GM23338 (cell line): ENCODE measurements at regions not wholly inside any gene's neighbourhood (a gene's known extent, or its start where the extent isn't known, plus 50 kb on each side); places are given as distances from the start of the nearest gene placed in this dataset.

ENCODE experiments used
- ATAC-seq: fragments of 200-7000 bp; cut with Tn5 transposase; 3 replicates; pipeline ENCODE4 v1.9.1; 2020
- DNase-seq: peaks from one replicate; pipeline ENCODE4 v3.0.0-alpha.2; 2015; ENCODE audit warnings: low spot score
- H2AFZ ChIP-seq: fragments of 200-600 bp; sonication (generic); 2 replicates; pipeline ENCODE4 v1.8.0; 2016; ENCODE audit warnings: antibody characterized with exemption, mild to moderate bottlenecking, moderate library complexity
- H3F3A ChIP-seq: fragments of 200-600 bp; sonication (generic); replicated peaks from 2 replicates; pipeline ENCODE4 v1.8.0; 2017; ENCODE audit warnings: antibody characterized with exemption, mixed run types, low read depth
- H3K27ac ChIP-seq: fragments of 200-600 bp; sonication (generic); 2 replicates; pipeline ENCODE4 v1.6.1; 2016; ENCODE audit warnings: low read depth
- H3K27me3 ChIP-seq: fragments of 200-600 bp; sonication (generic); 2 replicates; pipeline ENCODE4 v1.8.0; 2016; ENCODE audit warnings: mild to moderate bottlenecking, mixed run types, moderate library complexity; ENCODE audit not compliant: insufficient read depth
- H3K36me3 ChIP-seq: fragments of 200-600 bp; sonication (generic); 2 replicates; pipeline ENCODE4 v1.8.0; 2016; ENCODE audit warnings: mild to moderate bottlenecking; ENCODE audit not compliant: insufficient read depth
- H3K4me1 ChIP-seq: fragments of 200-600 bp; sonication (generic); 2 replicates; pipeline ENCODE4 v1.8.0; 2016; ENCODE audit warnings: mild to moderate bottlenecking, moderate library complexity; ENCODE audit not compliant: insufficient read depth
- H3K4me2 ChIP-seq: fragments of 200-600 bp; sonication (generic); 2 replicates; pipeline ENCODE4 v1.7.1; 2017; ENCODE audit warnings: mixed run types
- H3K4me3 ChIP-seq: fragments of 200-600 bp; sonication (generic); 2 replicates; pipeline ENCODE4 v1.6.1; 2016; ENCODE audit warnings: mixed run types
- H3K79me2 ChIP-seq: fragments of 200-600 bp; sonication (generic); replicated peaks from 2 replicates; pipeline ENCODE4 v1.8.0; 2017; ENCODE audit warnings: mild to moderate bottlenecking; ENCODE audit not compliant: insufficient read depth
- H3K9me2 ChIP-seq: fragments of 200-600 bp; sonication (generic); 2 replicates; pipeline ENCODE4 v1.8.0; 2017; ENCODE audit not compliant: insufficient read depth
- H4K20me1 ChIP-seq: fragments of 200-600 bp; sonication (generic); replicated peaks from 2 replicates; pipeline ENCODE4 v1.8.0; 2017; ENCODE audit warnings: mild to moderate bottlenecking; ENCODE audit not compliant: insufficient read depth
- H3K27ac Mint-ChIP-seq: 2 replicates; pipeline ENCODE4 v1.8.0; 2020; ENCODE audit warnings: inconsistent platforms, mild to moderate bottlenecking, moderate library complexity, mixed read lengths
- H3K27me3 Mint-ChIP-seq: 3 replicates; pipeline ENCODE4 v1.8.0; 2022; ENCODE audit warnings: low read depth, mild to moderate bottlenecking, moderate library complexity, mixed read lengths, inconsistent platforms; ENCODE audit not compliant: insufficient read depth, poor library complexity
- H3K36me3 Mint-ChIP-seq: 3 replicates; pipeline ENCODE4 v1.8.0; 2021; ENCODE audit warnings: low read depth, mild to moderate bottlenecking, inconsistent platforms, moderate library complexity, mixed read lengths
- H3K4me1 Mint-ChIP-seq: 3 replicates; pipeline ENCODE4 v1.8.0; 2020; ENCODE audit warnings: mild to moderate bottlenecking, inconsistent platforms, mixed read lengths
- H3K4me3 Mint-ChIP-seq: 3 replicates; pipeline ENCODE4 v1.8.0; 2021; ENCODE audit warnings: moderate library complexity, mild to moderate bottlenecking, inconsistent platforms, mixed read lengths
- H3K9me3 Mint-ChIP-seq: 3 replicates; pipeline ENCODE4 v1.8.0; 2020; ENCODE audit warnings: moderate library complexity, mild to moderate bottlenecking, inconsistent platforms, mixed read lengths
- CREB1 ChIP-seq: fragments of 250-450 bp; sonication (Bioruptor Pico); IDR thresholded peaks from 2 replicates; pipeline ENCODE4 v1.5.0; 2020; ENCODE audit warnings: low read depth, mild to moderate bottlenecking, moderate library complexity
- CTCF ChIP-seq, 2 experiments: fragments of 200-600 bp in 1 of 2; sonication (generic) in 1 of 2; conservative IDR thresholded peaks; 2 replicates each; pipeline versions ENCODE4 v1.5.1 to v1.6.1; 2016 to 2017; ENCODE audit warnings: antibody characterized with exemption in 2 of 2, low read depth in 2 of 2, mild to moderate bottlenecking in 2 of 2, moderate library complexity in 1 of 2
- ETS1 ChIP-seq: IDR thresholded peaks from 2 replicates; pipeline ENCODE4 v1.6.1; 2016; ENCODE audit warnings: antibody characterized with exemption
- EZH2 ChIP-seq: fragments of 200-600 bp; sonication (generic); IDR thresholded peaks from one replicate; pipeline ENCODE4 v1.8.0; 2017; ENCODE audit warnings: antibody characterized with exemption, mild to moderate bottlenecking, low read depth; ENCODE audit not compliant: unreplicated experiment
- EZH2phosphoT487 ChIP-seq: fragments of 200-600 bp; sonication (generic); IDR thresholded peaks from one replicate; pipeline ENCODE4 v1.8.1; 2018; ENCODE audit warnings: antibody characterized with exemption; ENCODE audit not compliant: unreplicated experiment
- JUNB ChIP-seq: IDR thresholded peaks from one replicate; pipeline ENCODE4 v1.6.1; 2016; ENCODE audit warnings: antibody characterized with exemption; ENCODE audit not compliant: unreplicated experiment
- NANOG ChIP-seq: IDR thresholded peaks from 2 replicates; pipeline ENCODE4 v1.6.1; 2016; ENCODE audit warnings: antibody characterized with exemption, borderline replicate concordance
- POLR2AphosphoS5 ChIP-seq: IDR thresholded peaks from 2 replicates; pipeline ENCODE4 v1.6.1; 2016; ENCODE audit warnings: antibody characterized with exemption, low read depth
- REST ChIP-seq: IDR thresholded peaks from one replicate; pipeline ENCODE4 v1.6.1; 2018; ENCODE audit warnings: antibody characterized with exemption; ENCODE audit not compliant: unreplicated experiment
- STAT1 ChIP-seq: IDR thresholded peaks from one replicate; pipeline ENCODE4 v1.6.1; 2016; ENCODE audit warnings: antibody characterized with exemption; ENCODE audit not compliant: unreplicated experiment

DNA sequence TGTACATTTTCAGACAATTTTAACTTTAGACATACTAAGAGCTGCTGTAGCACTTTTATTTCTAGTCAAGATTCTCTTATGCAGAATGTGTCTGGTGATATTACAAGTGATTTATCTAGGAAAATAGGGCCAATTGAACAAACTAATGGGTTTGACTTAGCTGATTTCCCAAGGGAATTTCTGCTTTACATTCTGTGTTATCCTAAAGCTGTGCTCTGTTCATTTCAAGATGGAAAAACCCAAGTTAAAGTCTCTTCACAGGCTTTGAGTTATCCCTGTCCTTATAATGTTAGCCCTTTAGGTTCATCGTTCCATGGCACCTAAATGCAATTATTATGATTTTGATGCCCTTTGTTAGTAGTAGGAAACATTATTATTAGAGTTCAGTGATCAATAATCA, 704.9 kb upstream of the CDH18 start:
- no peaks in the 10 kb centered on the region for H3K36me3 ChIP-seq
- TF ChIP-seq ETS1 (no peak), CTCF (conservative IDR thresholded peaks at IDR 0.05; ENCODE audit: low read depth in 2 of 2) (no peak), REST (no peak), CREB1 (no peak), POLR2AphosphoS5 (no peak), EZH2phosphoT487 (no peak), JUNB (no peak)
- no peak overlapping the region for H3K4me2 ChIP-seq
- no peaks in the 10 kb centered on the region for H3K9me3 Mint-ChIP-seq
- no peaks in the 10 kb centered on the region for H3K27me3 ChIP-seq
- no peaks in the 10 kb centered on the region for H4K20me1 ChIP-seq
- H3K9me2 ChIP-seq, result no peaks in the 10 kb centered on the region
- H3F3A ChIP-seq, result no peaks in the 10 kb centered on the region
- H3K36me3 Mint-ChIP-seq, result no peaks in the 10 kb centered on the region
- peaks cover 3% of the 10 kb centered on the region for H3K27me3 Mint-ChIP-seq
- H3K79me2 ChIP-seq, result no peaks in the 10 kb centered on the region
- H3K4me3 Mint-ChIP-seq, result no peak overlapping the region
- no peak overlapping the region for H3K27ac ChIP-seq
- H3K27ac Mint-ChIP-seq, result no peak overlapping the region
- ATAC-seq, result no peak
- H3K4me1 Mint-ChIP-seq, result no peaks in the 10 kb centered on the region
- no peak for DNase-seq
- no peaks in the 10 kb centered on the region for H3K4me1 ChIP-seq
- no peak overlapping the region for H2AFZ ChIP-seq
- H3K4me3 ChIP-seq, result no peak overlapping the region

GRCh38 chr5:20683241-20683940, 695.4 kb upstream of the CDH18 start:
- no peaks in the 10 kb centered on the region for H3K27me3 Mint-ChIP-seq
- DNase-seq (no peak), ATAC-seq (no peak)
- H3K4me3 ChIP-seq, result no peak overlapping the region
- no peaks in the 10 kb centered on the region for H3K9me3 Mint-ChIP-seq
- H2AFZ ChIP-seq, result no peak overlapping the region
- H3K4me3 Mint-ChIP-seq, result no peak overlapping the region
- H3K4me2 ChIP-seq, result no peak overlapping the region
- peaks cover 18% of the 10 kb centered on the region for H3K4me1 Mint-ChIP-seq
- no peaks in the 10 kb centered on the region for H4K20me1 ChIP-seq
- H3K9me2 ChIP-seq, result no peaks in the 10 kb centered on the region
- H3K27ac Mint-ChIP-seq, result no peak overlapping the region
- no peaks in the 10 kb centered on the region for H3F3A ChIP-seq
- no peaks in the 10 kb centered on the region for H3K36me3 ChIP-seq
- no peaks in the 10 kb centered on the region for H3K79me2 ChIP-seq
- H3K27ac ChIP-seq, result no peak overlapping the region
- H3K27me3 ChIP-seq, result no peaks in the 10 kb centered on the region
- H3K36me3 Mint-ChIP-seq, result no peaks in the 10 kb centered on the region
- peaks cover 15% of the 10 kb centered on the region for H3K4me1 ChIP-seq
- TF ChIP-seq STAT1 (no peak), CREB1 (no peak), EZH2 (no peak), CTCF (conservative IDR thresholded peaks at IDR 0.05; ENCODE audit: low read depth in 2 of 2) (no peak), NANOG (no peak)
